ENCODE measurements at regions not wholly inside any gene's neighbourhood (a gene's known extent, or its start where the extent isn't known, plus 50 kb on each side); places are given as distances from the start of the nearest gene placed in this dataset.

GRCh38 chr6:84504025-84504424 is 260.4 kb downstream of the TBX18 start:
- no peak for TF ChIP-seq ARNT (IDR thresholded peaks at IDR 0.05)
- TF ChIP-seq NFRKB (IDR thresholded peaks at IDR 0.05), result no peak
- no peak for TF ChIP-seq CTBP1 (IDR thresholded peaks at IDR 0.05; ENCODE audit: borderline replicate concordance)
- no peak for TF ChIP-seq FOXA1 (IDR thresholded peaks at IDR 0.05)
- no peak for TF ChIP-seq TARDBP (IDR thresholded peaks at IDR 0.05)
- no peak for TF ChIP-seq FOXK2 (IDR thresholded peaks at IDR 0.05)
- no peak for TF ChIP-seq LEF1 (IDR thresholded peaks at IDR 0.05; ENCODE audit: borderline replicate concordance)
- no peak for TF ChIP-seq PKNOX1 (IDR thresholded peaks at IDR 0.05)
- TF ChIP-seq FOXM1 (IDR thresholded peaks at IDR 0.05; ENCODE audit: borderline replicate concordance), result no peak
- no peak for TF ChIP-seq HDGF (IDR thresholded peaks at IDR 0.05; ENCODE audit: borderline replicate concordance)
- no peak for TF ChIP-seq L3MBTL2 (conservative IDR thresholded peaks at IDR 0.05)
- no peak for TF ChIP-seq ZNF384 (IDR thresholded peaks at IDR 0.05)
- TF ChIP-seq BHLHE40 (IDR thresholded peaks at IDR 0.05; ENCODE audit: borderline replicate concordance), result no peak
- TF ChIP-seq ELF4 (IDR thresholded peaks at IDR 0.05), result no peak
- TF ChIP-seq SUZ12 (IDR thresholded peaks at IDR 0.05), result no peak
- TF ChIP-seq SP1 (IDR thresholded peaks at IDR 0.05), result no peak
- DNase-seq (ENCODE audit: extremely low spot score), result no peak
- POLR2A ChIA-PET, result no interaction called here
- CTCF ChIA-PET, result no interaction called here

GRCh38 chr6:84501315-84501714 is 263.1 kb downstream of the TBX18 start:
- POLR2A ChIA-PET, result no interaction called here
- TF ChIP-seq SP1 (IDR thresholded peaks at IDR 0.05) (no peak), L3MBTL2 (conservative IDR thresholded peaks at IDR 0.05) (no peak), ELF4 (IDR thresholded peaks at IDR 0.05) (no peak), FOXA1 (IDR thresholded peaks at IDR 0.05) (no peak)
- CTCF ChIA-PET, result interaction anchor here (0.6 kb wide), 1 partner anchor 14 kb away, joined by 3 read pairs; no protein-coding TSS in a partner anchor
- no peak for DNase-seq (ENCODE audit: extremely low spot score)

GRCh38 chr6:84500726-84501125 is 263.7 kb downstream of the TBX18 start:
- ChIA-PET CTCF (interaction anchor here (0.6 kb wide), 1 partner anchor 15 kb away, joined by 3 read pairs; no protein-coding TSS in a partner anchor), POLR2A (no interaction called here)
- no peak for TF ChIP-seq NFRKB (IDR thresholded peaks at IDR 0.05)
- no peak for TF ChIP-seq LEF1 (IDR thresholded peaks at IDR 0.05; ENCODE audit: borderline replicate concordance)
- no peak for DNase-seq (ENCODE audit: extremely low spot score)

GRCh38 chr6:84498905-84499304 is 265.5 kb downstream of the TBX18 start:
- DNase-seq (ENCODE audit: extremely low spot score), result no peak
- POLR2A ChIA-PET, result no interaction called here
- CTCF ChIA-PET, result interaction anchor here (0.6 kb wide), 1 partner anchor 12 kb away, joined by 3 read pairs; no protein-coding TSS in a partner anchor

GRCh38 chr6:84492241-84493165 is 265.1 kb upstream of the CEP162 start:
- TF ChIP-seq CTBP1 (IDR thresholded peaks at IDR 0.05; ENCODE audit: borderline replicate concordance) (no peak), TARDBP (IDR thresholded peaks at IDR 0.05) (no peak), ARNT (IDR thresholded peaks at IDR 0.05) (no peak), ELF4 (IDR thresholded peaks at IDR 0.05) (no peak), HDGF (IDR thresholded peaks at IDR 0.05; ENCODE audit: borderline replicate concordance) (no peak), L3MBTL2 (conservative IDR thresholded peaks at IDR 0.05) (no peak), SP1 (IDR thresholded peaks at IDR 0.05) (no peak), FOXA1 (IDR thresholded peaks at IDR 0.05) (no peak), SUZ12 (IDR thresholded peaks at IDR 0.05) (no peak), NFRKB (IDR thresholded peaks at IDR 0.05) (no peak), FOXK2 (IDR thresholded peaks at IDR 0.05) (no peak), FOXM1 (IDR thresholded peaks at IDR 0.05; ENCODE audit: borderline replicate concordance) (no peak)
- CTCF ChIA-PET, result interaction anchor here (0.6 kb wide), 1 partner anchor 404 kb away, joined by 4 read pairs; no protein-coding TSS in a partner anchor
- POLR2A ChIA-PET, result no interaction called here
- DNase-seq (ENCODE audit: extremely low spot score), result no peak

More at GRCh38 chr6:84498905-84499304, 265.5 kb downstream of the TBX18 start:
- TF ChIP-seq TARDBP (IDR thresholded peaks at IDR 0.05) (no peak), L3MBTL2 (conservative IDR thresholded peaks at IDR 0.05) (no peak), FOXA1 (IDR thresholded peaks at IDR 0.05) (no peak), ZNF384 (IDR thresholded peaks at IDR 0.05) (no peak), SUZ12 (IDR thresholded peaks at IDR 0.05) (no peak), ARNT (IDR thresholded peaks at IDR 0.05) (no peak), CTBP1 (IDR thresholded peaks at IDR 0.05; ENCODE audit: borderline replicate concordance) (no peak), FOXM1 (IDR thresholded peaks at IDR 0.05; ENCODE audit: borderline replicate concordance) (no peak), PKNOX1 (IDR thresholded peaks at IDR 0.05) (no peak), ELF4 (IDR thresholded peaks at IDR 0.05) (no peak), FOXK2 (IDR thresholded peaks at IDR 0.05) (no peak)

- no peak for TF ChIP-seq FOXK2 (IDR thresholded peaks at IDR 0.05)
- no peak for TF ChIP-seq CTBP1 (IDR thresholded peaks at IDR 0.05; ENCODE audit: borderline replicate concordance)
- no peak for TF ChIP-seq SP1 (IDR thresholded peaks at IDR 0.05)
- no peak for TF ChIP-seq FOXM1 (IDR thresholded peaks at IDR 0.05; ENCODE audit: borderline replicate concordance)
- TF ChIP-seq TARDBP (IDR thresholded peaks at IDR 0.05), result no peak
- no peak for TF ChIP-seq PKNOX1 (IDR thresholded peaks at IDR 0.05)
- TF ChIP-seq FOXA1 (IDR thresholded peaks at IDR 0.05), result no peak
- no peak for TF ChIP-seq NFRKB (IDR thresholded peaks at IDR 0.05)
- TF ChIP-seq BHLHE40 (IDR thresholded peaks at IDR 0.05; ENCODE audit: borderline replicate concordance), result no peak
- no peak for TF ChIP-seq LEF1 (IDR thresholded peaks at IDR 0.05; ENCODE audit: borderline replicate concordance)
- no peak for TF ChIP-seq ZNF384 (IDR thresholded peaks at IDR 0.05)
- POLR2A ChIA-PET, result no interaction called here
- DNase-seq (ENCODE audit: extremely low spot score), result no peak
- CTCF ChIA-PET, result no interaction called here
These were observed 262.2 kb upstream of the CEP162 start for GRCh38 chr6:84489598-84489997.

Data from HEK293T (cell line).